ENCODE measurements at regions not wholly inside any gene's neighbourhood (a gene's known extent, or its start where the extent isn't known, plus 50 kb on each side); places are given as distances from the start of the nearest gene placed in this dataset.

GRCh38 chr9:14403081-14403480 lies 89.1 kb upstream of the NFIB start:
- no peak for TF ChIP-seq MAX (IDR thresholded peaks at IDR 0.05)

- TF ChIP-seq TEAD4 (IDR thresholded peaks at IDR 0.05) (no peak), REST (IDR thresholded peaks at IDR 0.05; ENCODE audit: low read depth) (no peak), RAD21 (IDR thresholded peaks at IDR 0.05; ENCODE audit: low read depth) (no peak), FOXM1 (IDR thresholded peaks at IDR 0.05; ENCODE audit: borderline replicate concordance, low read depth) (no peak), CEBPB (IDR thresholded peaks at IDR 0.05) (no peak), MAX (IDR thresholded peaks at IDR 0.05) (no peak), TCF12 (IDR thresholded peaks at IDR 0.05; ENCODE audit: low read depth) (no peak), EP300 (IDR thresholded peaks at IDR 0.05; ENCODE audit: borderline replicate concordance) (no peak), CREB1 (IDR thresholded peaks at IDR 0.05; ENCODE audit: low read depth) (no peak), TAF1 (IDR thresholded peaks at IDR 0.05; ENCODE audit: low read depth) (no peak), YY1 (IDR thresholded peaks at IDR 0.05; ENCODE audit: low read depth) (no peak), USF1 (IDR thresholded peaks at IDR 0.05) (no peak), ZBTB7A (IDR thresholded peaks at IDR 0.05; ENCODE audit: low read depth) (no peak), NFIC (IDR thresholded peaks at IDR 0.05) (no peak), EGR1 (IDR thresholded peaks at IDR 0.05) (no peak)
These were observed 88.6 kb upstream of the NFIB start for GRCh38 chr9:14402583-14402982.

- TF ChIP-seq ZBTB7A (IDR thresholded peaks at IDR 0.05; ENCODE audit: low read depth) (no peak), TAF1 (IDR thresholded peaks at IDR 0.05; ENCODE audit: low read depth) (no peak)
These were observed 88.0 kb upstream of the NFIB start for GRCh38 chr9:14401911-14402310.

GRCh38 chr9:14400658-14400995 lies 86.7 kb upstream of the NFIB start:
- peak; percentile 58 for TF ChIP-seq RAD21 (IDR thresholded peaks at IDR 0.05; ENCODE audit: low read depth)
- TF ChIP-seq TAF1 (IDR thresholded peaks at IDR 0.05; ENCODE audit: low read depth): no peak
- no peak for TF ChIP-seq EP300 (IDR thresholded peaks at IDR 0.05; ENCODE audit: borderline replicate concordance)
- no peak for TF ChIP-seq MAX (IDR thresholded peaks at IDR 0.05)
- TF ChIP-seq YY1 (IDR thresholded peaks at IDR 0.05; ENCODE audit: low read depth): no peak

GRCh38 chr9:14399756-14400657 lies 86.1 kb upstream of the NFIB start:
- TF ChIP-seq EGR1 (IDR thresholded peaks at IDR 0.05): no peak
- TF ChIP-seq USF1 (IDR thresholded peaks at IDR 0.05): no peak
- TF ChIP-seq FOXM1 (IDR thresholded peaks at IDR 0.05; ENCODE audit: borderline replicate concordance, low read depth): no peak
- TF ChIP-seq MAX (IDR thresholded peaks at IDR 0.05): no peak
- TF ChIP-seq EP300 (IDR thresholded peaks at IDR 0.05; ENCODE audit: borderline replicate concordance): no peak
- no peak for TF ChIP-seq TCF12 (IDR thresholded peaks at IDR 0.05; ENCODE audit: low read depth)
- no peak for TF ChIP-seq ZBTB7A (IDR thresholded peaks at IDR 0.05; ENCODE audit: low read depth)
- no peak for TF ChIP-seq REST (IDR thresholded peaks at IDR 0.05; ENCODE audit: low read depth)
- TF ChIP-seq CREB1 (IDR thresholded peaks at IDR 0.05; ENCODE audit: low read depth): no peak
- TF ChIP-seq NFIC (IDR thresholded peaks at IDR 0.05): no peak
- no peak for TF ChIP-seq CEBPB (IDR thresholded peaks at IDR 0.05)
- no peak for TF ChIP-seq TAF1 (IDR thresholded peaks at IDR 0.05; ENCODE audit: low read depth)
- TF ChIP-seq RAD21 (IDR thresholded peaks at IDR 0.05; ENCODE audit: low read depth): no peak
- TF ChIP-seq TEAD4 (IDR thresholded peaks at IDR 0.05): no peak
- TF ChIP-seq YY1 (IDR thresholded peaks at IDR 0.05; ENCODE audit: low read depth): no peak

GRCh38 chr9:14398473-14398872 lies 84.5 kb upstream of the NFIB start:
- TF ChIP-seq NFIC (IDR thresholded peaks at IDR 0.05): no peak
- TF ChIP-seq FOXM1 (IDR thresholded peaks at IDR 0.05; ENCODE audit: borderline replicate concordance, low read depth): no peak
- TF ChIP-seq CEBPB (IDR thresholded peaks at IDR 0.05): no peak
- no peak for TF ChIP-seq MAX (IDR thresholded peaks at IDR 0.05)
- TF ChIP-seq RAD21 (IDR thresholded peaks at IDR 0.05; ENCODE audit: low read depth): no peak
- no peak for TF ChIP-seq TCF12 (IDR thresholded peaks at IDR 0.05; ENCODE audit: low read depth)
- no peak for TF ChIP-seq ZBTB7A (IDR thresholded peaks at IDR 0.05; ENCODE audit: low read depth)
- TF ChIP-seq CREB1 (IDR thresholded peaks at IDR 0.05; ENCODE audit: low read depth): no peak
- no peak for TF ChIP-seq REST (IDR thresholded peaks at IDR 0.05; ENCODE audit: low read depth)
- no peak for TF ChIP-seq EGR1 (IDR thresholded peaks at IDR 0.05)
- no peak for TF ChIP-seq TAF1 (IDR thresholded peaks at IDR 0.05; ENCODE audit: low read depth)
- no peak for TF ChIP-seq USF1 (IDR thresholded peaks at IDR 0.05)
